ENCODE measurements at regions not wholly inside any gene's neighbourhood (a gene's known extent, or its start where the extent isn't known, plus 50 kb on each side); places are given as distances from the start of the nearest gene placed in this dataset.

GRCh38 chrX:80098038-80098437 lies 83.5 kb downstream of the TBX22 start:
- TF ChIP-seq ZNF169 (tag by site-specific recombination; IDR thresholded peaks at IDR 0.05) (no peak), ZNF837 (tag by site-specific recombination; IDR thresholded peaks at IDR 0.05) (no peak), ZBTB21 (tag by site-specific recombination; IDR thresholded peaks at IDR 0.05) (no peak), MEIS1 (CRISPR knock-in tag; IDR thresholded peaks at IDR 0.05; ENCODE audit: borderline replicate concordance) (no peak), ZNF121 (tag by site-specific recombination; IDR thresholded peaks at IDR 0.05) (no peak), GLIS2 (tag by site-specific recombination; IDR thresholded peaks at IDR 0.05) (no peak), ZSCAN4 (tag by site-specific recombination; IDR thresholded peaks at IDR 0.05) (no peak), KLF16 (tag by site-specific recombination; IDR thresholded peaks at IDR 0.05) (no peak), PRDM1 (tag by site-specific recombination; IDR thresholded peaks at IDR 0.05) (no peak), ZNF223 (tag by site-specific recombination; IDR thresholded peaks at IDR 0.05) (no peak), ZNF654 (tag by site-specific recombination; IDR thresholded peaks at IDR 0.05; ENCODE audit: low read depth) (no peak), BCL11A (tag by site-specific recombination; IDR thresholded peaks at IDR 0.05; ENCODE audit: low read depth) (no peak), ZNF24 (tag by site-specific recombination; IDR thresholded peaks at IDR 0.05) (no peak), ZNF529 (tag by site-specific recombination; IDR thresholded peaks at IDR 0.05; ENCODE audit: insufficient replicate concordance) (no peak), ZNF132 (tag by site-specific recombination; IDR thresholded peaks at IDR 0.05; ENCODE audit: borderline replicate concordance) (no peak), SALL2 (tag by site-specific recombination; IDR thresholded peaks at IDR 0.05; ENCODE audit: borderline replicate concordance) (no peak), ZFP41 (tag by site-specific recombination; IDR thresholded peaks at IDR 0.05; ENCODE audit: borderline replicate concordance) (no peak), ZNF830 (tag by site-specific recombination; IDR thresholded peaks at IDR 0.05; ENCODE audit: low read depth) (no peak)

GRCh38 chrX:80120335-80120734 lies 105.8 kb downstream of the TBX22 start:
- Histone ChIP-seq H3K4me1 (ENCODE audit: control insufficient read depth, insufficient read depth, low read length) (no peaks in the 10 kb centered on the region), H3K9me3 (ENCODE audit: control insufficient read depth, insufficient read depth, low read depth, low read length) (no peaks in the 10 kb centered on the region; the same call in 1 of the 2 replicates), H3K36me3 (ENCODE audit: control insufficient read depth in 2 of 2, insufficient read depth in 1 of 2, low read length in 2 of 2) (no peaks in the 10 kb centered on the region), H3K27ac (ENCODE audit: extremely low read depth, low read depth, low read length) (no peak overlapping the region), H3K4me3 (ENCODE audit: low read depth, low read length) (no peak overlapping the region)
- TF ChIP-seq SALL2 (tag by site-specific recombination; IDR thresholded peaks at IDR 0.05; ENCODE audit: borderline replicate concordance) (no peak), ZNF211 (tag by site-specific recombination; IDR thresholded peaks at IDR 0.05; ENCODE audit: low read depth) (no peak), YY1 (tag by site-specific recombination; IDR thresholded peaks at IDR 0.05) (no peak), ZNF626 (tag by site-specific recombination; IDR thresholded peaks at IDR 0.05) (no peak), ZNF292 (tag by site-specific recombination; IDR thresholded peaks at IDR 0.05; ENCODE audit: borderline replicate concordance, low read depth) (no peak), ZNF366 (tag by site-specific recombination; conservative IDR thresholded peaks at IDR 0.05) (no peak), ZNF266 (tag by site-specific recombination; IDR thresholded peaks at IDR 0.05; ENCODE audit: low read depth) (no peak), ZNF548 (tag by site-specific recombination; IDR thresholded peaks at IDR 0.05) (no peak), ZNF274 (IDR thresholded peaks at IDR 0.05; ENCODE audit: low read length) (no peak), ZNF274 (tag by site-specific recombination; IDR thresholded peaks at IDR 0.05; ENCODE audit: borderline replicate concordance) (no peak), REPIN1 (tag by site-specific recombination; IDR thresholded peaks at IDR 0.05; ENCODE audit: low read depth) (no peak), ZNF639 (tag by site-specific recombination; IDR thresholded peaks at IDR 0.05) (no peak), GLI2 (tag by site-specific recombination; IDR thresholded peaks at IDR 0.05; ENCODE audit: borderline replicate concordance, low read depth) (no peak), ZSCAN4 (tag by site-specific recombination; IDR thresholded peaks at IDR 0.05) (no peak), ZNF341 (tag by site-specific recombination; IDR thresholded peaks at IDR 0.05; ENCODE audit: low read depth) (no peak), ZNF221 (tag by site-specific recombination; IDR thresholded peaks at IDR 0.05; ENCODE audit: borderline replicate concordance) (no peak), PRDM1 (tag by site-specific recombination; IDR thresholded peaks at IDR 0.05) (no peak), ZSCAN5A (tag by site-specific recombination; IDR thresholded peaks at IDR 0.05) (no peak)
- ChIA-PET POLR2A (no interaction called here), CTCF (interaction anchor here (0.6 kb wide), 1 partner anchor 79 kb away, joined by 3 read pairs; no protein-coding TSS in a partner anchor)

More at GRCh38 chrX:80098038-80098437, 83.5 kb downstream of the TBX22 start:
- Histone ChIP-seq H3K4me3 (ENCODE audit: low read depth, low read length) (no peak overlapping the region), H3K9me3 (ENCODE audit: control insufficient read depth, insufficient read depth, low read depth, low read length) (no peaks in the 10 kb centered on the region; the same call in 1 of the 2 replicates), H3K4me1 (ENCODE audit: control insufficient read depth, insufficient read depth, low read length) (no peaks in the 10 kb centered on the region), H3K36me3 (ENCODE audit: control insufficient read depth in 2 of 2, insufficient read depth in 1 of 2, low read length in 2 of 2) (no peaks in the 10 kb centered on the region), H3K27ac (ENCODE audit: extremely low read depth, low read depth, low read length) (no peak overlapping the region)
- ChIA-PET POLR2A (no interaction called here), CTCF (no interaction called here)

All from HEK293 (cell line).